ENCODE measurements at regions not wholly inside any gene's neighbourhood (a gene's known extent, or its start where the extent isn't known, plus 50 kb on each side); places are given as distances from the start of the nearest gene placed in this dataset.

DNA sequence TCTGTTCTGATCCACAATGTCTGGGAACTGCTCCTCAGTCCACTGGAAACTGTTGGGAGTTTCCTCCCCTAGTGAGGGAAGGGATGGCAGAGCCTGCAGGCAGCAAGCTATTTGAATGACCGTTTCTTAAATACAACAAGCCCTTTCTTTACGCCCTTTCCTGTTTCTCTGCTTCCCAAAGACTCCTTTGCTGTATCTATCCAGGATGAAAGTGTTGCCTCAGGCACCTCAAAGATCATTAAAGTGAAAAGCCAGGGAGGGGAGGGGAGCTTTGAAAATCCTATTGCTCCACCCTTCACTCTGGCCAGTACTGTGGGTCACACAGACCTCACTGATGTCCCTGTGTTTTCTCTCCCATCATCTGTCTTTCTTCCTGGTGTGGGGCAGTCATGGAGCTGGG is 213.1 kb downstream of the RNF144B start:
- no peak for TF ChIP-seq JUND (IDR thresholded peaks at IDR 0.05; ENCODE audit: low read depth)
- DNase-seq (ENCODE audit: low read depth in 1 of 2, low spot score in 1 of 2): no peak
- in situ Hi-C loops (cut with HindIII; ENCODE audit: low pct_unique_long_range_greater_than_20kb, low sequenced_read_pairs): no loop called here

- TF ChIP-seq JUND (IDR thresholded peaks at IDR 0.05; ENCODE audit: low read depth): no peak
- in situ Hi-C loops (cut with HindIII; ENCODE audit: low pct_unique_long_range_greater_than_20kb, low sequenced_read_pairs): no loop called here
- no peak for DNase-seq (ENCODE audit: low read depth in 1 of 2, low spot score in 1 of 2)
Measured at GRCh38 chr6:18601516-18602020, 214.4 kb downstream of the RNF144B start.

DNA sequence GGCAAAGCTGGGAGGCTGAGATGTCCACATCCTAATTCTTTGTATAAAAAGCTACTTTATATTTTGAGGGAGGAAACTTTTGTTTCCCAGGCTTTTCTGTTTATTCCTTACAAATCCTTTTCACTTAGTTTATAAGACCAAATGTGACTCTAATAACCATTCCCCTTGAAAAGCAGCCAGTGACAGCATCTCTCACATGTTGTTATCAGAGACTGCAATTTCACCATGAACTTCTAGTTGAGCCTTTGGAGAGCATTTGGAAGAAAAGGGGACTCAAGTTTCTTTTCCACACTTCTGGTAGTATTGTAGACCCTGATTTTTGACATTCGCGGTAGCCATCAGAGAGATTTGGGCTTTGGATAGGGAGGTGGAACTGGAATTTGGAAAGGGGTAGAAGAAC is 215.8 kb downstream of the RNF144B start:
- no peak for TF ChIP-seq JUND (IDR thresholded peaks at IDR 0.05; ENCODE audit: low read depth)
- in situ Hi-C loops (cut with HindIII; ENCODE audit: low pct_unique_long_range_greater_than_20kb, low sequenced_read_pairs): no loop called here
- DNase-seq (ENCODE audit: low read depth in 1 of 2, low spot score in 1 of 2): no peak

- in situ Hi-C loops (cut with HindIII; ENCODE audit: low pct_unique_long_range_greater_than_20kb, low sequenced_read_pairs): no loop called here
- no peak for TF ChIP-seq JUND (IDR thresholded peaks at IDR 0.05; ENCODE audit: low read depth)
- DNase-seq (ENCODE audit: low read depth in 1 of 2, low spot score in 1 of 2): no peak
Measured at GRCh38 chr6:18603361-18603760, 216.2 kb downstream of the RNF144B start.

DNA sequence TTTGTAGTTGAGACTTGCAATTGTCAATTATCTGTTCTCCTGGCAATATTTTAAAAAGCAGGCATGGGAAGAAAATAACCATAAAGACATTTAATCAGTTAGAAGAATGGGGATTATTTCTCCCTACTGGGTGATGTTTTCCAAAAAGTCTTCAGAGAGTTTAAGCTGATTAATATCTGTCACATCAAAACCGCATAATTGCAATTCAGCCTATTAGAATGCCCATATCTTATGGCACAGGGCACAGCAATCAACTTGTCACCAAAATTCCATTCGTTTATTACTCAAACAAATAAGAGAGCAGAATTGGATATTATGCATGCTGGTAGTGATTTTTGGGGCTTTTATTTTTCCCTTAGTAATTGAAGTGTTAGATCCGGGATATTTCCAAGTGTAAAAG is 218.7 kb downstream of the RNF144B start:
- no peak for DNase-seq (ENCODE audit: low read depth in 1 of 2, low spot score in 1 of 2)
- in situ Hi-C loops (cut with HindIII; ENCODE audit: low pct_unique_long_range_greater_than_20kb, low sequenced_read_pairs): no loop called here
- no peak for TF ChIP-seq JUND (IDR thresholded peaks at IDR 0.05; ENCODE audit: low read depth)

DNA sequence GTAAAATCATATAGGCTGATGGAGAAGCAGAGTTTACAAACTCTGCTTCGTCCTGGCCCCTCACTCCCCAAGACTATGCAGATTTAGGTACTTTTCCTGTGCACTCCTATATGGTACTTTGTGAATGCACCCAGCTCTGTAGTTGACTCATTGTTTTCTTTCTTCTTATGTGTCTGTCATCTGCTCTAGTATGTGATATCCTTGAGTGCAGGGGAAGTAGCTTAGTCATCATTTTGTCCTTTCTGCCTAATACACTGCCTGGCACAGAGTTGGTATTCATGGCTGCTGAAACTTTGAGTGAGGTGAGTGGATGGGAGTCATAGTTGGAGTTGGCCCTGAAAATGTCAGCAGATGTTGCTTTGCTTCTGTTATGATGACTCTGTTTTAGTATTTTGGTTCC is 222.6 kb downstream of the RNF144B start:
- TF ChIP-seq JUND (IDR thresholded peaks at IDR 0.05; ENCODE audit: low read depth): no peak
- in situ Hi-C loops (cut with HindIII; ENCODE audit: low pct_unique_long_range_greater_than_20kb, low sequenced_read_pairs): no loop called here
- no peak for DNase-seq (ENCODE audit: low read depth in 1 of 2, low spot score in 1 of 2)

DNA sequence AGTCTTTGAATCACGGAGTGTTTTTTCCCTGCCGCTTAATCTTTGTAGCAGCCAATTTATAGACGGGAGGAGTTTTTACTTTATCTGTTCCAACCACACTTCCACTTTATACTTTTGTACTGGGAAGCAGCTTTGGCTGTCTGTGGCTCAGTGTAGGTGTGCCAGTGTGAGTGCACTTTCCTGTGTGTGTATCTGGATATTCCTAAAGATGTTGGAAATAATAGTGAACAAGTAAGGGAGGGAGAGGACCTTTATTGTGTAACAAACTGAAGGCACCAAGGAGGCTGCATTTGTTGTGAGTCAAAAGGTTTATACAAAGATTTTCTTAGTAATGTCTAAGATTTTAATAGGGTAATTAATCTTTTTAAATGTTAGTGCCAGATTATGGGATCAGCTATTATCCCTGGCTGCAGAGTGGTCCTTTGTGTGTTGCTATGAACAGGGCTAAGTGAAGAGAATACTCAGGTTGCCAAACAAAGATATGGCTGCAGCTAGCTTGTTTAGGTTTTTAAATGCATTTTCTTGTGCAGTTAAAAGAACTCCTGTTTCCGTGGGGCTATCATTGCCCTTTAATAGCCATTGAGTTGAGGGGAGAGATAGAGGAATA is 226.3 kb downstream of the RNF144B start:
- no peak for TF ChIP-seq JUND (IDR thresholded peaks at IDR 0.05; ENCODE audit: low read depth)
- in situ Hi-C loops (cut with HindIII; ENCODE audit: low pct_unique_long_range_greater_than_20kb, low sequenced_read_pairs): no loop called here
- no peak for DNase-seq (ENCODE audit: low read depth in 1 of 2, low spot score in 1 of 2)

DNA sequence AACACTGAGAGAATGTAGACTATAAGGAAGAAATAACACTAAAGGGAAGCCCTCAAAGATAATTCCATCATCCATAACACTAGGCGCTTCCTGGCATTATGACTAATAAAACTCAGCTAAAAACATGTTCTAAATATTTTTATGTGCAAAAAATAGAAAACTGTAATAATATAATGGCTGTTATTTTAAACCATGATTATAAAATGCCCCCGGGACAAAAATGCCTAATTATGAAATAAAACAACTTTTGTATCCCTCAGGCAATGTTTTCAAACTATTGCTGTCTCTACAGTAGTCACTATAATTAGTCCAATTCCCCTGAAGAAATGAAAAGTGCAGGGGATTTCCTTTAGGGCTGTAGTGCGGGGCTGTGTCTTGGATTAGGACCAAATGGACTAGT is 242.4 kb downstream of the RNF144B start:
- in situ Hi-C loops (cut with HindIII; ENCODE audit: low pct_unique_long_range_greater_than_20kb, low sequenced_read_pairs): no loop called here
- no peak for DNase-seq (ENCODE audit: low read depth in 1 of 2, low spot score in 1 of 2)
- TF ChIP-seq JUND (IDR thresholded peaks at IDR 0.05; ENCODE audit: low read depth): no peak

DNA sequence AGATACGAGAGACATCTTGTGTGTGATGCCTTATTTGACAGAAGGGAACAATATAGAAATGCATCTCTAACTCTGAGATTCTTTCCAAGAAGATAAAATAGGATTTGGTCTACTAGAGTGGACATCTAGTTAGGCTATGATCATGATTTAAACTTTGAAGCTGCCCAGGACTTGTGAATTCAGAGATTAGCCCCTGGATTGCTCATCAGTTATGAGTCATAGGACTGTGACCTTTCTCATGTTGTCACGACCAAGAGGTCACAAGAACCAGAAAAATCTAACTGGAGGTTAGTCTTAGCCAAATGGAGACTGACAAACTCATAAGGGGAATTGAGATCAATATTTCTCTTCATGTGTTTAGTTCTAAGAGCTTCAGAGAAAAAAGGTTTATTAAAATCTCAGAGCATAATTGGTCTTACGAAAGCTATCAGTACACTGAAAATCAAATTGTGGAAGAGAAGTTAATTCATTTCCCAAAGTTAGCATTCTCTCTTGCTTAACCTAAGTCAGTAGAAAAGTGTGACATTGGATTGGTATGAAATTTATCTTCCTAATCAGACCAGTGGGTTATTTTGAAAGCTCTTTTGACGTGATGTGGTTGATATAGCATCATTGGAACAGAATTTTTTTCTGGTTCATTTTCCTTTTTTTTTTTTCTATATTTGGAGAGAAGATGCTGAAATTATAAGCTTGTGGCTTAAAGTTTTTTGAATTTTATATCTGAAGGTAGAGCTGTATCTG is 245.7 kb downstream of the RNF144B start:
- no peak for DNase-seq (ENCODE audit: low read depth in 1 of 2, low spot score in 1 of 2)
- in situ Hi-C loops (cut with HindIII; ENCODE audit: low pct_unique_long_range_greater_than_20kb, low sequenced_read_pairs): no loop called here
- no peak for TF ChIP-seq JUND (IDR thresholded peaks at IDR 0.05; ENCODE audit: low read depth)

GRCh38 chr6:18634912-18635311 is 247.8 kb downstream of the RNF144B start:
- no peak for TF ChIP-seq JUND (IDR thresholded peaks at IDR 0.05; ENCODE audit: low read depth)
- no peak for DNase-seq (ENCODE audit: low read depth in 1 of 2, low spot score in 1 of 2)
- in situ Hi-C loops (cut with HindIII; ENCODE audit: low pct_unique_long_range_greater_than_20kb, low sequenced_read_pairs): no loop called here

- DNase-seq (ENCODE audit: low read depth in 1 of 2, low spot score in 1 of 2): no peak
- in situ Hi-C loops (cut with HindIII; ENCODE audit: low pct_unique_long_range_greater_than_20kb, low sequenced_read_pairs): no loop called here
- no peak for TF ChIP-seq JUND (IDR thresholded peaks at IDR 0.05; ENCODE audit: low read depth)
Measured at GRCh38 chr6:18640134-18640533, 253.0 kb downstream of the RNF144B start.

GRCh38 chr6:18640754-18641153 is 253.6 kb downstream of the RNF144B start:
- in situ Hi-C loops (cut with HindIII; ENCODE audit: low pct_unique_long_range_greater_than_20kb, low sequenced_read_pairs): no loop called here

GRCh38 chr6:18654821-18655220 is 267.7 kb downstream of the RNF144B start:
- DNase-seq (ENCODE audit: low read depth in 1 of 2, low spot score in 1 of 2): no peak
- TF ChIP-seq JUND (IDR thresholded peaks at IDR 0.05; ENCODE audit: low read depth): no peak
- in situ Hi-C loops (cut with HindIII; ENCODE audit: low pct_unique_long_range_greater_than_20kb, low sequenced_read_pairs): no loop called here

More at GRCh38 chr6:18640754-18641153, 253.6 kb downstream of the RNF144B start:
- DNase-seq (ENCODE audit: low read depth in 1 of 2, low spot score in 1 of 2): no peak
- TF ChIP-seq JUND (IDR thresholded peaks at IDR 0.05; ENCODE audit: low read depth): no peak

Data from T47D (cell line).